Duodenal mucosa (tissue), 2 donors: ENCODE measurements at regions not wholly inside any gene's neighbourhood (a gene's known extent, or its start where the extent isn't known, plus 50 kb on each side); places are given as distances from the start of the nearest gene placed in this dataset.

Experiments used
- H3K27ac ChIP-seq: one replicate; pipeline ENCODE4 v1.7.0; 2013; ENCODE audit warnings: low read depth, low read length
- H3K27me3 ChIP-seq, 2 donors: one replicate each; pipeline ENCODE4 v1.7.0; 2013; ENCODE audit warnings: low read length in 2 of 2, control low read depth in 1 of 2; ENCODE audit not compliant: insufficient read depth in 2 of 2, control insufficient read depth in 1 of 2
- H3K36me3 ChIP-seq, 2 donors: one replicate each; pipeline ENCODE4 v1.7.0; 2013; ENCODE audit warnings: low read length in 2 of 2, control low read depth in 1 of 2; ENCODE audit not compliant: insufficient read depth in 2 of 2, control insufficient read depth in 1 of 2
- H3K4me1 ChIP-seq, 2 donors: one replicate each; pipeline ENCODE4 v1.7.0; 2013; ENCODE audit warnings: low read length in 2 of 2, control low read depth in 1 of 2; ENCODE audit not compliant: insufficient read depth in 2 of 2, control insufficient read depth in 1 of 2
- H3K4me3 ChIP-seq, 2 donors: one replicate each; pipeline ENCODE4 v1.7.0; 2013; ENCODE audit warnings: low read length in 2 of 2, low read depth in 1 of 2
- H3K9ac ChIP-seq, 2 donors: one replicate each; pipeline ENCODE4 v1.7.0; 2013; ENCODE audit warnings: low read length in 2 of 2, low read depth in 1 of 2
- H3K9me3 ChIP-seq, 2 donors: one replicate each; pipeline ENCODE4 v1.7.0; 2013; ENCODE audit warnings: low read length in 2 of 2, control low read depth in 1 of 2; ENCODE audit not compliant: control insufficient read depth in 1 of 2

GRCh38 chr6:139508576-139508975 is 134.1 kb upstream of the CITED2 start:
- no peaks in the 10 kb centered on the region for H3K36me3 ChIP-seq
- no peak overlapping the region for H3K27ac ChIP-seq
- no peak overlapping the region for H3K9ac ChIP-seq
- H3K9me3 ChIP-seq: no peaks in the 10 kb centered on the region
- H3K4me3 ChIP-seq: no peak overlapping the region
- no peaks in the 10 kb centered on the region for H3K27me3 ChIP-seq
- H3K4me1 ChIP-seq: no peaks in the 10 kb centered on the region

- Histone ChIP-seq H3K36me3 (no peaks in the 10 kb centered on the region), H3K4me3 (no peak overlapping the region)
Measured at GRCh38 chr6:139508023-139508422, 133.6 kb upstream of the CITED2 start.

DNA sequence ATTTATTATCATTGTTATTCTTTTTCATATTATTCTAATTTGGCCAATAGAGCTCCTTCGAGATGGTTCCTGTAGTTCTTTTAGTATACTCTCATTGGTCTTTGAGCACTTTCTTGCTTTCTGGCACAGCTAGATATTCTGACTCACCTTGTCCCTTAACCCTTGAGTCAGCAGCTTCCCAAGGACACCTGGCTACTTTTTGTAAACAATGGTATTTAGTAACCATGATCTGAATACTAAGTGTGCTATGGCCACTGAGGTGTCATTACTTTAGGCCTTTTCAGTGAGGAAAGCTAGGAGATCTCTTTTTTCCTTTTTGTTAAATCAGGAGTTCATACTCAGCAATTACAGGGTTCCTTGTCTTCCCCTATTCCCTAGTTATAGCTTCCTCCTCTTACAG is 126.5 kb upstream of the CITED2 start:
- Histone ChIP-seq H3K27ac (no peak overlapping the region), H3K4me1 (no peaks in the 10 kb centered on the region), H3K9ac (no peak overlapping the region), H3K36me3 (no peaks in the 10 kb centered on the region), H3K4me3 (no peak overlapping the region), H3K27me3 (no peaks in the 10 kb centered on the region), H3K9me3 (no peaks in the 10 kb centered on the region)

More at GRCh38 chr6:139508023-139508422, 133.6 kb upstream of the CITED2 start:
- Histone ChIP-seq H3K9me3 (no peaks in the 10 kb centered on the region), H3K27me3 (no peaks in the 10 kb centered on the region), H3K4me1 (no peaks in the 10 kb centered on the region), H3K27ac (no peak overlapping the region), H3K9ac (no peak overlapping the region)

GRCh38 chr6:139498715-139499114 is 124.3 kb upstream of the CITED2 start:
- Histone ChIP-seq H3K36me3 (no peaks in the 10 kb centered on the region), H3K27me3 (no peaks in the 10 kb centered on the region), H3K9me3 (no peaks in the 10 kb centered on the region), H3K4me1 (no peaks in the 10 kb centered on the region), H3K27ac (no peak overlapping the region), H3K4me3 (no peak overlapping the region), H3K9ac (no peak overlapping the region)

DNA sequence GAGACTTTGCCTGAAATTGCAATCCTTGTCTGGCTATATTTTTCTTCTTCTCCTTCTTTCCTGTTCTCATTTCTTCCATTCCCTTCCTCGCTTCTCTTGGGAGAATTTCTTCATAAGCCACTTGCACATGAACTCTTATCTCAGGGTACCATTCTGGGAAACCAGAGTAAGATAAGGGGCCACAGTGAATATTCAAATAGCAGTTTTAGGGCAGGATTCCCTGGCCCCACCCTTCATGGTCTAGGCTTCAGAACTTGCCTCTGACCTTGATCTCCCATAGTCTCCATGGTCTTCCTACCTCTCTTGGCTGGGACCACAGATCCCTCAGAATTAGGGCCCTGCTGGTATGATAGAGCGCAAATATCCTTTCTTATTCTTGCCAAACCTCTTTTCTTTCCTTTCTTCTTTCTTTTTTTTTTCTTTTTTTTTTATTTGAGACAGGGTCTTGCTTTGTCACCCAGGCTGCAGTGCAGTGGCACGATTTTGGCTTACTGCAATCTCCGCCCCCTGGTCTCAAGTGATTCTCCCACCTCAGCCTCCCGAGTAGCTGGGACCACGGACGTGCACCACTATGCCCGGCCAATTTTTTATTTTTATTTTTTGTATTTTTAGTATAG is 123.0 kb upstream of the CITED2 start:
- Histone ChIP-seq H3K9me3 (no peaks in the 10 kb centered on the region), H3K27ac (no peak overlapping the region), H3K9ac (no peak overlapping the region)

GRCh38 chr6:139496654-139497344 is 122.4 kb upstream of the CITED2 start:
- H3K36me3 ChIP-seq: no peaks in the 10 kb centered on the region
- H3K4me1 ChIP-seq: no peaks in the 10 kb centered on the region
- H3K27me3 ChIP-seq: no peaks in the 10 kb centered on the region
- no peak overlapping the region for H3K27ac ChIP-seq
- H3K9me3 ChIP-seq: no peaks in the 10 kb centered on the region
- H3K9ac ChIP-seq: no peak overlapping the region
- H3K4me3 ChIP-seq: no peak overlapping the region

More for the DNA sequence above, 123.0 kb upstream of the CITED2 start:
- Histone ChIP-seq H3K4me1 (no peaks in the 10 kb centered on the region), H3K4me3 (no peak overlapping the region), H3K27me3 (no peaks in the 10 kb centered on the region), H3K36me3 (no peaks in the 10 kb centered on the region)

GRCh38 chr6:139494376-139494990 is 120.0 kb upstream of the CITED2 start:
- Histone ChIP-seq H3K9ac (no peak overlapping the region), H3K4me3 (no peak overlapping the region), H3K4me1 (no peaks in the 10 kb centered on the region), H3K27me3 (no peaks in the 10 kb centered on the region), H3K36me3 (no peaks in the 10 kb centered on the region), H3K27ac (no peak overlapping the region), H3K9me3 (no peaks in the 10 kb centered on the region)

- H3K27ac ChIP-seq: no peak overlapping the region
- H3K4me1 ChIP-seq: no peaks in the 10 kb centered on the region
- H3K27me3 ChIP-seq: no peaks in the 10 kb centered on the region
- no peak overlapping the region for H3K9ac ChIP-seq
- no peak overlapping the region for H3K4me3 ChIP-seq
- H3K36me3 ChIP-seq: no peaks in the 10 kb centered on the region
- no peaks in the 10 kb centered on the region for H3K9me3 ChIP-seq
Measured at GRCh38 chr6:139490482-139490881, 116.0 kb upstream of the CITED2 start.

- Histone ChIP-seq H3K27ac (no peak overlapping the region), H3K27me3 (no peaks in the 10 kb centered on the region), H3K9me3 (no peaks in the 10 kb centered on the region), H3K36me3 (no peaks in the 10 kb centered on the region), H3K4me1 (no peaks in the 10 kb centered on the region), H3K4me3 (no peak overlapping the region), H3K9ac (no peak overlapping the region)
Measured at GRCh38 chr6:139486476-139486799, 112.0 kb upstream of the CITED2 start.

GRCh38 chr6:139485742-139486475 is 111.5 kb upstream of the CITED2 start:
- Histone ChIP-seq H3K9me3 (no peaks in the 10 kb centered on the region), H3K27me3 (no peaks in the 10 kb centered on the region), H3K4me1 (no peaks in the 10 kb centered on the region), H3K27ac (no peak overlapping the region), H3K36me3 (no peaks in the 10 kb centered on the region), H3K4me3 (no peak overlapping the region), H3K9ac (no peak overlapping the region)
